A549 (cell line): ENCODE measurements at regions not wholly inside any gene's neighbourhood (a gene's known extent, or its start where the extent isn't known, plus 50 kb on each side); places are given as distances from the start of the nearest gene placed in this dataset.

Experiments used
- ATAC-seq, 2 experiments: fragments of 200-7000 bp in 1 of 2; fragments of >200 bp in 1 of 2; cut with Nextera tagmentation in 1 of 2; cut with Tn5 transposase in 1 of 2; 3 replicates each; pipeline versions ENCODE4 v1.8.0 to v1.9.1; 2018 to 2020; ENCODE audit warnings: mild to moderate bottlenecking in 1 of 2, moderate library complexity in 1 of 2
- CTCF ChIA-PET: fragments of 300-600 bp; sonication (Branson Sonifier 250); formaldehyde crosslinking; extraction: SDS; loops from one replicate; lab custom pipeline; 2021; ENCODE audit warnings: antibody characterized with exemption, inconsistent platforms; lab: Yijun Ruan, JAX
- POLR2A ChIA-PET: fragments of 350-600 bp; formaldehyde crosslinking; extraction: SDS; loops from one replicate; lab custom pipeline; 2021; ENCODE audit warnings: antibody characterized with exemption, inconsistent platforms; lab: Yijun Ruan, JAX
- DNase-seq, 2 experiments: peaks; one replicate each; pipeline versions ENCODE4 v3.0.0 to v3.0.0-alpha.2; 2011 to 2016; ENCODE audit warnings: low read depth in 1 of 2, low spot score in 1 of 2
- FAIRE-seq: peaks from 2 replicates; lab custom pipeline; 2011; peaks lifted over from hg19 to GRCh38; lab: Jason Lieb, UNC
- H3K27ac ChIP-seq, 2 experiments: fragments of >200 bp; sonication (Bioruptor Twin); formaldehyde crosslinking; 3 replicates each; pipeline ENCODE4 v1.5.1; 2016 to 2017
- H3K4me1 ChIP-seq: fragments of >200 bp; sonication (Bioruptor Twin); formaldehyde crosslinking; 3 replicates; pipeline ENCODE4 v1.6.1; 2016
- H3K4me2 ChIP-seq: fragments of >200 bp; sonication (Bioruptor Twin); formaldehyde crosslinking; 3 replicates; pipeline ENCODE4 v1.6.1; 2016
- H3K4me3 ChIP-seq: fragments of >200 bp; sonication (Bioruptor Twin); formaldehyde crosslinking; 3 replicates; pipeline ENCODE4 v1.5.1; 2016
- H3K9me3 ChIP-seq: fragments of >200 bp; sonication (Bioruptor Twin); formaldehyde crosslinking; 3 replicates; pipeline ENCODE4 v1.6.1; 2016
- ATOH8 ChIP-seq: fragments of 250-450 bp; sonication (Bioruptor Pico); IDR thresholded peaks from 2 replicates; pipeline ENCODE4 v1.5.0; 2020; ENCODE audit warnings: low read depth, mild to moderate bottlenecking, moderate library complexity
- CBX8 ChIP-seq: fragments of 200-600 bp; sonication (generic); IDR thresholded peaks from 2 replicates; pipeline ENCODE4 v1.6.1; 2016
- CHD2 ChIP-seq: fragments of 150-350 bp; IDR thresholded peaks from 2 replicates; pipeline ENCODE4 v1.6.1; 2014; ENCODE audit warnings: low read length; ENCODE audit not compliant: partially characterized antibody
- CHD4 ChIP-seq: fragments of 200-600 bp; sonication (generic); IDR thresholded peaks from 2 replicates; pipeline ENCODE4 v1.6.1; 2016; ENCODE audit warnings: antibody characterized with exemption, mild to moderate bottlenecking, borderline replicate concordance
- CTCF ChIP-seq: fragments of >200 bp; sonication (Bioruptor Twin); formaldehyde crosslinking; IDR thresholded peaks from 3 replicates; pipeline ENCODE4 v1.5.1; 2016
- E2F6 ChIP-seq: IDR thresholded peaks from 2 replicates; pipeline ENCODE4 v1.6.1; 2012; ENCODE audit warnings: low read depth, borderline replicate concordance
- EHF ChIP-seq: fragments of 250-450 bp; sonication (Bioruptor Pico); IDR thresholded peaks from 2 replicates; pipeline ENCODE4 v1.5.0; 2020; ENCODE audit warnings: mild to moderate bottlenecking
- ESRRA ChIP-seq: fragments of 150-350 bp; IDR thresholded peaks from 2 replicates; pipeline ENCODE4 v1.6.1; 2014; ENCODE audit warnings: mild to moderate bottlenecking, low read length, borderline replicate concordance
- FOSB ChIP-seq: fragments of 250-450 bp; sonication (Bioruptor Pico); IDR thresholded peaks from 2 replicates; pipeline ENCODE4 v1.5.0; 2020; ENCODE audit warnings: mild to moderate bottlenecking, moderate library complexity
- GATA3 ChIP-seq: IDR thresholded peaks from 2 replicates; pipeline ENCODE4 v1.6.1; 2012; ENCODE audit warnings: borderline replicate concordance
- HES2 ChIP-seq: fragments of >200 bp; sonication (Bioruptor Twin); formaldehyde crosslinking; IDR thresholded peaks from 2 replicates; pipeline ENCODE4 v1.6.1; 2016
- HEYL ChIP-seq: fragments of 250-450 bp; sonication (Bioruptor Pico); IDR thresholded peaks from 2 replicates; pipeline ENCODE4 v1.8.0; 2021; ENCODE audit warnings: mild to moderate bottlenecking, moderate library complexity
- HMGXB4 ChIP-seq: fragments of 250-450 bp; sonication (Bioruptor Pico); IDR thresholded peaks from 2 replicates; pipeline ENCODE4 v1.5.0; 2021; ENCODE audit warnings: mild to moderate bottlenecking, moderate library complexity, borderline replicate concordance
- HOXA7 ChIP-seq: fragments of 250-450 bp; sonication (Bioruptor Pico); IDR thresholded peaks from 2 replicates; pipeline ENCODE4 v1.5.0; 2020; ENCODE audit warnings: mild to moderate bottlenecking, moderate library complexity
- JUNB ChIP-seq: fragments of >200 bp; sonication (Bioruptor Twin); formaldehyde crosslinking; IDR thresholded peaks from 2 replicates; pipeline ENCODE4 v1.6.1; 2016
- MAFK ChIP-seq: fragments of 450-650 bp; IDR thresholded peaks from 2 replicates; pipeline ENCODE4 v1.6.1; 2014; ENCODE audit not compliant: partially characterized antibody
- MAX ChIP-seq: IDR thresholded peaks from 2 replicates; pipeline ENCODE4 v1.6.1; 2012
- MAZ ChIP-seq: fragments of 150-350 bp; IDR thresholded peaks from 2 replicates; pipeline ENCODE4 v1.6.1; 2014; ENCODE audit warnings: antibody characterized with exemption, low read depth, low read length, borderline replicate concordance
- POLR2A ChIP-seq: IDR thresholded peaks from 2 replicates; pipeline ENCODE4 v1.6.1; 2012; ENCODE audit warnings: mild to moderate bottlenecking, low read length
- POLR2AphosphoS2 ChIP-seq: conservative IDR thresholded peaks from 2 replicates; pipeline ENCODE4 v1.6.1; 2012; ENCODE audit warnings: low read length, improper control_type of control experiment, inconsistent platforms
- RAD21 ChIP-seq, 2 experiments: fragments of >200 bp in 1 of 2; sonication (Bioruptor Twin) in 1 of 2; formaldehyde crosslinking in 1 of 2; IDR thresholded peaks in 1 of 2; conservative IDR thresholded peaks in 1 of 2; 2 replicates in 1 of 2; 3 replicates in 1 of 2; pipeline ENCODE4 v1.6.1; 2012 to 2018; ENCODE audit warnings: inconsistent platforms in 1 of 2
- RCOR1 ChIP-seq: fragments of 150-350 bp; IDR thresholded peaks from 2 replicates; pipeline ENCODE4 v1.6.1; 2014; ENCODE audit warnings: antibody characterized with exemption, low read length, low read depth
- REST ChIP-seq: fragments of 200-600 bp; sonication (generic); IDR thresholded peaks from 2 replicates; pipeline ENCODE4 v1.6.1; 2016; ENCODE audit warnings: antibody characterized with exemption, mild to moderate bottlenecking, moderate library complexity
- RNF2 ChIP-seq: fragments of 200-600 bp; sonication (generic); IDR thresholded peaks from 2 replicates; pipeline ENCODE4 v1.6.1; 2016; ENCODE audit warnings: low read depth, mild to moderate bottlenecking, antibody characterized with exemption, moderate library complexity, borderline replicate concordance
- SMC3 ChIP-seq: fragments of >200 bp; sonication (Bioruptor Twin); formaldehyde crosslinking; IDR thresholded peaks from 3 replicates; pipeline ENCODE4 v1.6.1; 2018; ENCODE audit warnings: inconsistent platforms
- ZC3H11A ChIP-seq: fragments of 450-650 bp; IDR thresholded peaks from 2 replicates; pipeline ENCODE4 v1.6.1; 2014; ENCODE audit warnings: antibody characterized with exemption, mild to moderate bottlenecking
- ZFP36 ChIP-seq: fragments of 450-650 bp; IDR thresholded peaks from 2 replicates; pipeline ENCODE4 v1.6.1; 2014; ENCODE audit warnings: borderline replicate concordance; ENCODE audit not compliant: partially characterized antibody
- ZNF302 ChIP-seq: fragments of 250-450 bp; sonication (Bioruptor Pico); IDR thresholded peaks from 2 replicates; pipeline ENCODE4 v1.9.0; 2021; ENCODE audit warnings: inconsistent platforms, mild to moderate bottlenecking, moderate library complexity
- WGBS: methylation state at CpG from one replicate; pipeline ENCODE4 v1.1.6; 2017; ENCODE audit errors: missing lambda C conversion rate; 5-methylcytosine and 5-hydroxymethylcytosine counted together

- ChIA-PET POLR2A (no interaction called here), CTCF (no interaction called here)
- WGBS, result 25% methylated on average over 15 of the region's 15 CpGs
- H3K4me2 ChIP-seq, result no peak overlapping the region
- ATAC-seq (no peak), DNase-seq (no peak), FAIRE-seq (no peak)
- H3K4me3 ChIP-seq, result no peak overlapping the region
- no peaks in the 10 kb centered on the region for H3K9me3 ChIP-seq
- no peak overlapping the region for H3K27ac ChIP-seq
- H3K4me1 ChIP-seq, result no peaks in the 10 kb centered on the region
- TF ChIP-seq SMC3 (no peak), JUNB (no peak), HEYL (CRISPR knock-in tag) (no peak), MAFK (no peak), EHF (CRISPR knock-in tag) (no peak), MAX (no peak), POLR2AphosphoS2 (no peak), FOSB (no peak), RCOR1 (no peak), ZNF302 (CRISPR knock-in tag) (no peak), HOXA7 (no peak), CHD4 (no peak), RAD21 (conservative IDR thresholded peaks at IDR 0.05 in 1 of 2, IDR thresholded peaks at IDR 0.05 in 1 of 2) (no peak), HES2 (no peak), HMGXB4 (CRISPR knock-in tag) (no peak), CHD2 (no peak), POLR2A (no peak), E2F6 (no peak), GATA3 (no peak)
Observed at GRCh38 chr1:5318143-5318816, 663.9 kb downstream of the AJAP1 start.

- Histone ChIP-seq H3K4me1 (no peaks in the 10 kb centered on the region), H3K27ac (no peak overlapping the region), H3K4me2 (no peak overlapping the region), H3K4me3 (no peak overlapping the region), H3K9me3 (no peaks in the 10 kb centered on the region)
- no peak for ATAC-seq
- ChIA-PET POLR2A (no interaction called here), CTCF (no interaction called here)
- FAIRE-seq, result no peak
- 3% methylated on average over 4 of the region's 4 CpGs for WGBS
- no peak for DNase-seq
- TF ChIP-seq HEYL (CRISPR knock-in tag), result no peak
- TF ChIP-seq ZFP36, result no peak
- no peak for TF ChIP-seq ESRRA
- TF ChIP-seq CTCF, result no peak
- no peak for TF ChIP-seq REST
- no peak for TF ChIP-seq HES2
- TF ChIP-seq E2F6, result no peak
- no peak for TF ChIP-seq CHD4
- TF ChIP-seq CHD2, result no peak
- no peak for TF ChIP-seq ATOH8 (CRISPR knock-in tag)
- no peak for TF ChIP-seq RNF2
- no peak for TF ChIP-seq ZC3H11A
- TF ChIP-seq MAZ, result no peak
- TF ChIP-seq CBX8, result no peak
Observed at GRCh38 chr1:5317391-5317790, 663.0 kb downstream of the AJAP1 start.
